Stimulated activated CD8-positive, alpha-beta memory T cell treated with anti-CD3 and anti-CD28 coated beads, Interleukin-15, amount 100 ng/mL, for 24 hours (primary cell): ENCODE measurements at regions not wholly inside any gene's neighbourhood (a gene's known extent, or its start where the extent isn't known, plus 50 kb on each side); places are given as distances from the start of the nearest gene placed in this dataset.

Source experiments
- DNase-seq: peaks from one replicate; pipeline ENCODE4 v3.0.0-alpha.2; 2020; ENCODE audit warnings: low read depth

- DNase-seq, result no peak
Measured at GRCh38 chr2:16296331-16297250, 356.2 kb downstream of the MYCN start.

GRCh38 chr2:16296038-16296290 lies 355.6 kb downstream of the MYCN start:
- no peak for DNase-seq

- DNase-seq, result no peak
Measured at GRCh38 chr2:16294791-16295190, 354.4 kb downstream of the MYCN start.

- no peak for DNase-seq
Measured at GRCh38 chr2:16293871-16294270, 353.5 kb downstream of the MYCN start.

GRCh38 chr2:16293398-16293797 lies 353.0 kb downstream of the MYCN start:
- no peak for DNase-seq

GRCh38 chr2:16291731-16292550 lies 351.6 kb downstream of the MYCN start:
- no peak for DNase-seq

GRCh38 chr2:16291226-16291625 lies 350.9 kb downstream of the MYCN start:
- no peak for DNase-seq

GRCh38 chr2:16290311-16291020 lies 350.1 kb downstream of the MYCN start:
- no peak for DNase-seq

- DNase-seq, result no peak
Measured at GRCh38 chr2:16288371-16289112, 348.2 kb downstream of the MYCN start.

- no peak for DNase-seq
Measured at GRCh38 chr2:16287831-16288230, 347.5 kb downstream of the MYCN start.

GRCh38 chr2:16287281-16287680 lies 346.9 kb downstream of the MYCN start:
- DNase-seq, result no peak

- no peak for DNase-seq
Measured at GRCh38 chr2:16285813-16286510, 345.6 kb downstream of the MYCN start.

- no peak for DNase-seq
Measured at GRCh38 chr2:16284941-16285625, 344.7 kb downstream of the MYCN start.

GRCh38 chr2:16283071-16283850 lies 342.9 kb downstream of the MYCN start:
- no peak for DNase-seq

GRCh38 chr2:16282511-16282910 lies 342.2 kb downstream of the MYCN start:
- no peak for DNase-seq

GRCh38 chr2:16281451-16282335 lies 341.3 kb downstream of the MYCN start:
- no peak for DNase-seq

GRCh38 chr2:16280081-16280480 lies 339.7 kb downstream of the MYCN start:
- DNase-seq, result no peak

GRCh38 chr2:16279641-16280040 lies 339.3 kb downstream of the MYCN start:
- DNase-seq, result no peak

- no peak for DNase-seq
Measured at GRCh38 chr2:16279201-16279570, 338.8 kb downstream of the MYCN start.
